Endothelial cell of umbilical vein (primary cell): ENCODE measurements at regions not wholly inside any gene's neighbourhood (a gene's known extent, or its start where the extent isn't known, plus 50 kb on each side); places are given as distances from the start of the nearest gene placed in this dataset.

ENCODE experiments used
- BruUV-seq: library from RNA; stranded (reverse); fragments of 400-500 nt; replicated peaks from 2 replicates; lab custom pipeline; 2021; lab: Mats Ljungman, UMichigan
- CTCF ChIA-PET: fragments of 300-600, 350-600 bp; sonication (Branson Sonifier 250); formaldehyde crosslinking; loops from one replicate; lab custom pipeline; 2021; ENCODE audit warnings: antibody characterized with exemption, inconsistent platforms; lab: Charles Lee
- POLR2A ChIA-PET: fragments of 300-600, 350-600 bp; sonication (Branson Sonifier 250); formaldehyde crosslinking; loops from one replicate; lab custom pipeline; 2021; ENCODE audit warnings: antibody characterized with exemption, inconsistent platforms; lab: Charles Lee
- DNase-seq: peaks from one replicate; pipeline ENCODE4 v3.0.0-alpha.2; 2011; ENCODE audit warnings: low read depth, low spot score
- FAIRE-seq: peaks from 2 replicates; lab custom pipeline; 2011; peaks lifted over from hg19 to GRCh38; lab: Jason Lieb, UNC
- H2AFZ ChIP-seq: 2 replicates; pipeline ENCODE4 v1.6.0; 2012; ENCODE audit warnings: low read depth, low read length, control low read depth, inconsistent platforms
- H3K27ac ChIP-seq: 2 replicates; pipeline ENCODE4 v1.5.1; 2011; ENCODE audit warnings: low read depth, mild to moderate bottlenecking, control low read depth, low read length, moderate library complexity; ENCODE audit not compliant: insufficient read depth
- H3K27me3 ChIP-seq, 2 experiments: 2 replicates each; pipeline versions ENCODE4 v1.6.0 to v1.6.1; 2011; ENCODE audit warnings: low read length in 2 of 2, mixed read lengths in 1 of 2; ENCODE audit not compliant: control insufficient read depth in 2 of 2, insufficient read depth in 2 of 2
- H3K36me3 ChIP-seq, 2 experiments: 2 replicates in 1 of 2; 3 replicates in 1 of 2; pipeline ENCODE4 v1.5.1; 2011; ENCODE audit warnings: low read length in 2 of 2, mild to moderate bottlenecking in 1 of 2, moderate library complexity in 1 of 2; ENCODE audit not compliant: control insufficient read depth in 2 of 2, insufficient read depth in 2 of 2; ENCODE audit errors: extremely low read depth in 1 of 2
- H3K4me1 ChIP-seq: 3 replicates; pipeline ENCODE4 v1.5.1; 2011; ENCODE audit warnings: mild to moderate bottlenecking, low read length; ENCODE audit not compliant: control insufficient read depth, insufficient read depth; ENCODE audit errors: extremely low read depth
- H3K4me2 ChIP-seq: 2 replicates; pipeline ENCODE4 v1.6.1; 2011; ENCODE audit warnings: low read length, control low read depth, mixed read lengths; ENCODE audit not compliant: insufficient read depth
- H3K4me3 ChIP-seq, 3 experiments: fragments of 200-600 bp in 1 of 3; sonication (generic), shearing (Covaris generic) in 1 of 3; replicated peaks in 1 of 3; 2 replicates each; pipeline ENCODE4 v1.5.1; 2011 to 2016; ENCODE audit warnings: control low read depth in 3 of 3, low read length in 3 of 3, mild to moderate bottlenecking in 2 of 3, inconsistent platforms in 1 of 3, low read depth in 1 of 3, moderate library complexity in 1 of 3; ENCODE audit not compliant: insufficient read depth in 1 of 3
- H3K79me2 ChIP-seq: 2 replicates; pipeline ENCODE4 v1.6.0; 2012; ENCODE audit warnings: low read length, inconsistent platforms; ENCODE audit not compliant: control insufficient read depth, insufficient read depth
- H3K9ac ChIP-seq: replicated peaks from 2 replicates; pipeline ENCODE3; 2011; ENCODE audit warnings: low read length, control low read depth; ENCODE audit not compliant: insufficient read depth; ENCODE audit errors: extremely low read depth
- H3K9me1 ChIP-seq: replicated peaks from 3 replicates; pipeline ENCODE4 v1.6.0; 2011; ENCODE audit warnings: mild to moderate bottlenecking, low read length; ENCODE audit not compliant: control insufficient read depth, insufficient read depth; ENCODE audit errors: extremely low read depth
- H3K9me3 ChIP-seq: replicated peaks from 2 replicates; pipeline ENCODE4 v1.5.1; 2012; ENCODE audit warnings: low read length, inconsistent platforms; ENCODE audit not compliant: control insufficient read depth, insufficient read depth
- H4K20me1 ChIP-seq: replicated peaks from 2 replicates; pipeline ENCODE3; 2011; ENCODE audit warnings: mild to moderate bottlenecking, low read length; ENCODE audit not compliant: control insufficient read depth, insufficient read depth; ENCODE audit errors: extremely low read depth
- CTCF ChIP-seq, 2 donors: IDR thresholded peaks; 1 replicate in 1 of 2; 2 replicates in 1 of 2; pipeline ENCODE4 v1.5.1; 2011; ENCODE audit warnings: low read length in 2 of 2, mild to moderate bottlenecking in 2 of 2, moderate library complexity in 2 of 2, control low read depth in 1 of 2, inconsistent platforms in 1 of 2, low read depth in 1 of 2; ENCODE audit not compliant: insufficient read depth in 1 of 2; ENCODE audit errors: extremely low read depth in 1 of 2
- EZH2 ChIP-seq: IDR thresholded peaks from 2 replicates; pipeline ENCODE4 v1.6.1; 2012; ENCODE audit warnings: borderline replicate concordance, low read depth, mild to moderate bottlenecking, moderate library complexity, low read length, inconsistent platforms; ENCODE audit not compliant: severe bottlenecking
- FOS ChIP-seq: IDR thresholded peaks from 2 replicates; pipeline ENCODE4 v1.6.1; 2011; ENCODE audit warnings: mild to moderate bottlenecking, low read length, moderate library complexity, borderline replicate concordance; ENCODE audit not compliant: insufficient read depth
- GATA2 ChIP-seq: IDR thresholded peaks from 2 replicates; pipeline ENCODE4 v1.7.0; 2011; ENCODE audit warnings: low read depth, mild to moderate bottlenecking, moderate library complexity, mixed read lengths, low read length; ENCODE audit not compliant: insufficient read length, insufficient read depth
- JUN ChIP-seq: IDR thresholded peaks from 2 replicates; pipeline ENCODE4 v1.6.1; 2011; ENCODE audit warnings: borderline replicate concordance, low read depth; ENCODE audit not compliant: insufficient read length, insufficient read depth
- MAX ChIP-seq: IDR thresholded peaks from 2 replicates; pipeline ENCODE4 v1.6.1; 2011; ENCODE audit not compliant: insufficient read depth, insufficient read length
- MYC ChIP-seq: IDR thresholded peaks from one replicate; pipeline ENCODE4 v1.6.1; 2011; ENCODE audit warnings: mild to moderate bottlenecking, low read depth, low read length
- POLR2A ChIP-seq: IDR thresholded peaks from 2 replicates; pipeline ENCODE4 v1.6.1; 2012; ENCODE audit warnings: low read depth, mild to moderate bottlenecking, control low read depth, low read length
- POLR2AphosphoS5 ChIP-seq: IDR thresholded peaks from 2 replicates; pipeline ENCODE4 v1.6.1; 2012; ENCODE audit warnings: low read depth, mild to moderate bottlenecking, control low read depth, low read length, moderate library complexity; ENCODE audit not compliant: insufficient read depth
- dilution Hi-C: fragments of 300-500 bp; cut with MboI; formaldehyde crosslinking; loops from one replicate; pipeline ENCODE4 v1.15.0; 2019; ENCODE audit warnings: low sequenced_read_pairs; ENCODE audit not compliant: extremely low pct_ligation_motif_present
- intact Hi-C: fragments of 100-400 bp; cut with micrococcal nuclease; formaldehyde crosslinking; loops from one replicate; pipeline ENCODE4 v1.10.0; 2022

- no TSS peak for BruUV-seq
- POLR2A ChIA-PET = no interaction called here
- no peak for TF ChIP-seq POLR2A
- no peak for TF ChIP-seq JUN
- no peak for TF ChIP-seq CTCF (IDR thresholded peaks at IDR 0.05; ENCODE audit: extremely low read depth in 1 of 2, insufficient read depth in 1 of 2, low read depth in 1 of 2, low read length in 2 of 2)
- TF ChIP-seq EZH2 = no peak
- TF ChIP-seq GATA2 = no peak
- TF ChIP-seq POLR2AphosphoS5 = no peak
- no peak for TF ChIP-seq FOS
- no peak overlapping the region for H3K4me3 ChIP-seq
- no peaks in the 10 kb centered on the region for H3K9me1 ChIP-seq
- H3K4me2 ChIP-seq = no peak overlapping the region
- no peaks in the 10 kb centered on the region for H3K4me1 ChIP-seq
- H3K9me3 ChIP-seq = no peaks in the 10 kb centered on the region
- DNase-seq (no peak), FAIRE-seq (no peak)
- H4K20me1 ChIP-seq = no peaks in the 10 kb centered on the region
- H3K27me3 ChIP-seq = no peaks in the 10 kb centered on the region
- CTCF ChIA-PET = no interaction called here
- dilution Hi-C loops (no loop called here), intact Hi-C loops (no loop called here)
- no peak overlapping the region for H3K27ac ChIP-seq
- H3K36me3 ChIP-seq = no peaks in the 10 kb centered on the region
- H2AFZ ChIP-seq = no peak overlapping the region
- H3K79me2 ChIP-seq = no peaks in the 10 kb centered on the region
- no peak overlapping the region for H3K9ac ChIP-seq
These were observed 292.1 kb downstream of the STIM2 start for GRCh38 chr4:27152703-27153102.

GRCh38 chr4:27154706-27155105, 294.1 kb downstream of the STIM2 start:
- POLR2A ChIA-PET = no interaction called here
- TF ChIP-seq JUN = no peak
- TF ChIP-seq FOS = no peak
- TF ChIP-seq MYC = no peak
- no peak for TF ChIP-seq GATA2
- no peak for TF ChIP-seq MAX
- TF ChIP-seq POLR2AphosphoS5 = no peak

More at GRCh38 chr4:27154706-27155105, 294.1 kb downstream of the STIM2 start:
- Histone ChIP-seq H3K4me2 (no peak overlapping the region), H2AFZ (no peak overlapping the region), H3K9ac (no peak overlapping the region), H3K9me3 (no peaks in the 10 kb centered on the region), H3K9me1 (no peaks in the 10 kb centered on the region), H3K27me3 (no peaks in the 10 kb centered on the region), H3K79me2 (no peaks in the 10 kb centered on the region), H3K36me3 (no peaks in the 10 kb centered on the region), H3K4me1 (no peaks in the 10 kb centered on the region), H4K20me1 (no peaks in the 10 kb centered on the region), H3K27ac (no peak overlapping the region), H3K4me3 (no peak overlapping the region)
- intact Hi-C loops = no loop called here
- no peak for FAIRE-seq
- dilution Hi-C loops = no loop called here
- BruUV-seq = no TSS peak
- no peak for DNase-seq
- CTCF ChIA-PET = no interaction called here
